ENCODE measurements at regions not wholly inside any gene's neighbourhood (a gene's known extent, or its start where the extent isn't known, plus 50 kb on each side); places are given as distances from the start of the nearest gene placed in this dataset.

DNA sequence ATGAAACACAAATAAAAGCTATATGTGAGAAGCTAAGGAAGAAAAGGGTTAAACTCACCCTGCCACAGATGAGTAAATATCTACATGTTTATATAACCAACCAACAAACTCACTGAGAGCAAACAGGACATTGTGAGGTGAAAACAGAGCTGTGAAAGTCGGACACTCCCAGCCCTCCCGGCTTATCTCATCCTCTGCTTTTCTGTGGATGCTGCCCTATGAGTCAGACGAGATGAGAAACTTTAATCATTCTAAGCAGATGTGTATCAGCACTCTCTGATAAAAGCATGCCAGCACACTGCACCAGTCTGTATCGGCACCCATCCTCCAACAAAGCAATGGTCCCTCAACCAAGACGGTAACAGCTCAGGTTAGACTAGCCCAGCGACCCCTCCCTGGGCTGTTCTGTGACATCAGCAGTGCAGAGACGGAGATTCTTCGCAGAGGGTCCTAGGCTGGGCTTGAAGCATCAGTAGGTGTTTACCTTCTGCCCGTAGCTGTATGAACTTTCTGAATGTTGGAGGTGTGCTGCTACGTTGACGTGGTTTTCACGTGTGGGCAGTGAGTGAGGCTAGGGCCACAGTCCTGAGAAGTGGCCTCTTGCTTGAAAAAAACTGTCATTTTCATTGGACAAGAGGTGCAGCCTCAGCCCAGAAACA is 119.8 kb upstream of the ALDH1A3 start:
- Histone ChIP-seq H3K4me3 (no peak overlapping the region), H3K9me3 (peaks cover 0 to 6% (median 0%) of the 10 kb centered on the region in 12 donors), H3K4me1 (peaks cover 0 to 13% (median 0%) of the 10 kb centered on the region in 12 donors), H3K27ac (no peak overlapping the region), H3K36me3 (no peaks in the 10 kb centered on the region), H3K27me3 (peaks cover 0 to 24% (median 3%) of the 10 kb centered on the region in 9 donors)
- 39 to 45% (median 42%) methylated on average over 12 of the region's 12 CpGs for WGBS, 4 donors
- no peak for TF ChIP-seq POLR2A (IDR thresholded peaks at IDR 0.05)
- TF ChIP-seq, protein P1, sequence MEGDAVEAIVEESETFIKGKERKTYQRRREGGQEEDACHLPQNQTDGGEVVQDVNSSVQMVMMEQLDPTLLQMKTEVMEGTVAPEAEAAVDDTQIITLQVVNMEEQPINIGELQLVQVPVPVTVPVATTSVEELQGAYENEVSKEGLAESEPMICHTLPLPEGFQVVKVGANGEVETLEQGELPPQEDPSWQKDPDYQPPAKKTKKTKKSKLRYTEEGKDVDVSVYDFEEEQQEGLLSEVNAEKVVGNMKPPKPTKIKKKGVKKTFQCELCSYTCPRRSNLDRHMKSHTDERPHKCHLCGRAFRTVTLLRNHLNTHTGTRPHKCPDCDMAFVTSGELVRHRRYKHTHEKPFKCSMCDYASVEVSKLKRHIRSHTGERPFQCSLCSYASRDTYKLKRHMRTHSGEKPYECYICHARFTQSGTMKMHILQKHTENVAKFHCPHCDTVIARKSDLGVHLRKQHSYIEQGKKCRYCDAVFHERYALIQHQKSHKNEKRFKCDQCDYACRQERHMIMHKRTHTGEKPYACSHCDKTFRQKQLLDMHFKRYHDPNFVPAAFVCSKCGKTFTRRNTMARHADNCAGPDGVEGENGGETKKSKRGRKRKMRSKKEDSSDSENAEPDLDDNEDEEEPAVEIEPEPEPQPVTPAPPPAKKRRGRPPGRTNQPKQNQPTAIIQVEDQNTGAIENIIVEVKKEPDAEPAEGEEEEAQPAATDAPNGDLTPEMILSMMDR (IDR thresholded peaks at IDR 0.05) = no peak
- no peak for DNase-seq
- peak in 2 of 4 donors; percentile 38 to 42 for ATAC-seq
- intact Hi-C loops (cut with DNase I) = no loop called here

DNA sequence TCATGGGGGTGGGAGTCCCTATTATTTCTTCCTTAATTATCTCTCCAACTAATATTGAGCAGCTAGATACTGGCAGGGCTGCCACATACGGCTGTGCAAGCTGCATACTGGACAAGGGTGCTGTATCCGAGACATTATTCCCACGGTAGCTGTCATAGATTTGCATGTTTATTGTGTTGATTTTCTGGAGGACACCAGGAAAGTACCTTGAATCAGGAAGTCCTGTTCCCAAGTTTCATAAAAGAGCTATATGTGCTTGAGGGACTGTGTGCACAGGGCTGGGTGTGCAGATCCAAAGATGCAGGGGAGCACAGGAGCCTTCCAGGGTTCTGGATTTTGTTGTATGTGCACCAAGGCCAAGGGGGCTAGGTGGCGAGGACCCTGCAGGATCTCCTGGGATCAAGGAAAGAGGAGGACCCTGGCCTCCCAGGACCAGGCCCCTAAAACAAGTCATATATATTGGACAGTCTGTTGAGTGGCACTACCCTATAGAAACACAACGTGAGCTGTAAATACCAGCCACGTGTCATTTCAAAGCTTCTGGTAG is 119.2 kb upstream of the ALDH1A3 start:
- TF ChIP-seq, protein P1 (IDR thresholded peaks at IDR 0.05) = no peak
- TF ChIP-seq POLR2A (IDR thresholded peaks at IDR 0.05) = no peak
- DNase-seq = no peak
- H3K36me3 ChIP-seq = no peaks in the 10 kb centered on the region
- peaks cover 0 to 24% (median 3%) of the 10 kb centered on the region in 9 donors for H3K27me3 ChIP-seq
- H3K9me3 ChIP-seq = peaks cover 0 to 6% (median 0%) of the 10 kb centered on the region in 12 donors
- H3K4me1 ChIP-seq = peaks cover 0 to 13% (median 0%) of the 10 kb centered on the region in 12 donors
- intact Hi-C loops (cut with DNase I) = no loop called here
- 83 to 90% (median 85%) methylated on average over 6 of the region's 6 CpGs for WGBS, 4 donors
- no peak overlapping the region for H3K27ac ChIP-seq
- H3K4me3 ChIP-seq = no peak overlapping the region
- ATAC-seq = no peak

DNA sequence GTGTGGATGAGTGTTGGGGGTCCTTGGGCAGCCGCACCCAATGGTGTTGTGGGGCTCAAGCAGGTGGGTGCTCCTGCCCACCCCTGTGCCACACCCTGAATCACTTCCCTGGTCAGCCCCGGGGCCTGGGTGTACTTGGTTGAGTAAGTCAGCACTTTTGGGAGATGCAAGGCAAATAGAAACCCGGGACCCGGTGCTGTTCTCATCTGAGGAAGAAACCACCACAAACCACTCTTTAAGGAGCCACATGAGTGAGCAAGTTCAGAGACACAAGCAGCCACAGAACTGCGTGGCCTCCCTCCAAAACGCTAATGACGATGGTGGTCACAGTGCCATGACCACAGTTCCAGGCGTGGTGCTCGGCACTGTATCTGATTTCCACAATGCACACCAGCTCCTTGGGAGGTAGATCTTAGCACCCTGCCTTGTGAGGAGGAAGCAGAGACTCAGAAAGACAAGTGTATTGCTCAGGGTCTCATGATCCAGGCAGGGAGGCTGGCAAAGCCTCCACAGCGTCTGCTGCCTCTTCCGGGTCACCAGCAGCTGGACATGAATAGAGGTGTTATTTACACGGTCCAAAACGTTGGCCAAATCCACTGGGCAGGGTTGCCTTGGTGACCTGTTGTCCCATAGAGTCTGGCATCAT is 118.2 kb upstream of the ALDH1A3 start:
- no peaks in the 10 kb centered on the region for H3K36me3 ChIP-seq
- intact Hi-C loops (cut with DNase I) = no loop called here
- H3K27me3 ChIP-seq = peaks cover 0 to 28% (median 3%) of the 10 kb centered on the region in 9 donors
- H3K27ac ChIP-seq = no peak overlapping the region
- H3K9me3 ChIP-seq = peaks cover 0 to 6% (median 0%) of the 10 kb centered on the region in 12 donors
- 85 to 91% (median 88%) methylated on average over 11 to 13 of the region's 13 CpGs for WGBS, 4 donors
- DNase-seq (no peak), ATAC-seq (no peak)
- H3K4me1 ChIP-seq = peaks cover 0 to 13% (median 0%) of the 10 kb centered on the region in 12 donors
- no peak overlapping the region for H3K4me3 ChIP-seq
- TF ChIP-seq, protein P1 (IDR thresholded peaks at IDR 0.05) = no peak
- no peak for TF ChIP-seq POLR2A (IDR thresholded peaks at IDR 0.05)

DNA sequence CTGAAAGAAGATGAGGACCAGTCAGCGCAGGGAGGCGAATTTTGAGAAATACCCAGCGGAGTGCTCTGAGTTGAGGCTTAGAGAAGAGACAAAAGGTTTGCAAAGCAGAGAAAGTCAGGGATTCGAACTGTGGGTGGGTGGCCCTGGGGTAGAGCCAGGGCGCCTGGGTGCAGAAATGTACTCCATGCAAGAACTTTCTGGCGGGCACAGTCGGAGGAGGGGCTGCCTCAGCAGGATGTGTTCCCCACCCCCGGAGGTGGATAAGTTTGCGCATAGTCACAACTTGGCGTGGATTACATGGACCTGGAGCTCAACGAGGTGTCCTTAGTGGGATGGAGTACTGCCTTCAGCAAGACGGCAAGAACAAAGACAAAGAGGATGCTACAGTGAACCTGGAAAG is 117.3 kb upstream of the ALDH1A3 start:
- peaks cover 0 to 13% (median 0%) of the 10 kb centered on the region in 12 donors for H3K4me1 ChIP-seq
- TF ChIP-seq, protein P1 (IDR thresholded peaks at IDR 0.05) = no peak
- TF ChIP-seq POLR2A (IDR thresholded peaks at IDR 0.05) = no peak
- H3K36me3 ChIP-seq = no peaks in the 10 kb centered on the region
- no peak for ATAC-seq
- H3K27me3 ChIP-seq = peaks cover 0 to 34% (median 3%) of the 10 kb centered on the region in 9 donors
- WGBS, 4 donors = 78 to 83% (median 80%) methylated on average over 12 of the region's 12 CpGs
- no peak overlapping the region for H3K27ac ChIP-seq
- intact Hi-C loops (cut with DNase I) = no loop called here
- H3K4me3 ChIP-seq = no peak overlapping the region
- no peak for DNase-seq
- H3K9me3 ChIP-seq = no peaks in the 10 kb centered on the region
